ENCODE measurements at regions not wholly inside any gene's neighbourhood (a gene's known extent, or its start where the extent isn't known, plus 50 kb on each side); places are given as distances from the start of the nearest gene placed in this dataset.

GRCh38 chr6:56771189-56771588 is 128.5 kb upstream of the DST start:
- Histone ChIP-seq H3K9me3 (ENCODE audit: insufficient read depth, low read depth, low read length) (no peaks in the 10 kb centered on the region), H3F3A (ENCODE audit: low read depth) (no peaks in the 10 kb centered on the region), H3K36me3 (ENCODE audit: insufficient read depth, low read length) (no peaks in the 10 kb centered on the region), H3K4me2 (ENCODE audit: low read depth, low read length, poor library complexity, severe bottlenecking) (no peak overlapping the region), H3K9me2 (replicated peaks; ENCODE audit: low read depth, low read length) (no peaks in the 10 kb centered on the region), H3K27me3 (ENCODE audit: insufficient read depth, low read length, poor library complexity, severe bottlenecking) (no peaks in the 10 kb centered on the region), H3K4me3 (ENCODE audit: low read length, poor library complexity, severe bottlenecking) (no peak overlapping the region), H3K4me1 (ENCODE audit: insufficient read depth, low read length, poor library complexity, severe bottlenecking) (peaks cover 5% of the 10 kb centered on the region), H3K9ac (ENCODE audit: low read depth, low read length, poor library complexity, severe bottlenecking) (no peak overlapping the region), H2AFZ (ENCODE audit: low read length) (no peak overlapping the region), H4K20me1 (ENCODE audit: insufficient read depth, low read length, poor library complexity, severe bottlenecking) (no peaks in the 10 kb centered on the region), H3K79me2 (ENCODE audit: insufficient read depth, low read length) (no peaks in the 10 kb centered on the region)
- TF ChIP-seq EZH2phosphoT487 (IDR thresholded peaks at IDR 0.05; ENCODE audit: borderline replicate concordance) (no peak), CTCF (conservative IDR thresholded peaks at IDR 0.05; ENCODE audit: low read length) (no peak)

GRCh38 chr6:56770011-56770520 is 127.4 kb upstream of the DST start:
- Histone ChIP-seq H4K20me1 (ENCODE audit: insufficient read depth, low read length, poor library complexity, severe bottlenecking) (no peaks in the 10 kb centered on the region), H2AFZ (ENCODE audit: low read length) (no peak overlapping the region), H3K9ac (ENCODE audit: low read depth, low read length, poor library complexity, severe bottlenecking) (no peak overlapping the region), H3K79me2 (ENCODE audit: insufficient read depth, low read length) (no peaks in the 10 kb centered on the region), H3K27me3 (ENCODE audit: insufficient read depth, low read length, poor library complexity, severe bottlenecking) (no peaks in the 10 kb centered on the region), H3K4me2 (ENCODE audit: low read depth, low read length, poor library complexity, severe bottlenecking) (no peak overlapping the region), H3F3A (ENCODE audit: low read depth) (no peaks in the 10 kb centered on the region), H3K4me3 (ENCODE audit: low read length, poor library complexity, severe bottlenecking) (no peak overlapping the region), H3K9me3 (ENCODE audit: insufficient read depth, low read depth, low read length) (no peaks in the 10 kb centered on the region), H3K4me1 (ENCODE audit: insufficient read depth, low read length, poor library complexity, severe bottlenecking) (peaks cover 8% of the 10 kb centered on the region), H3K9me2 (replicated peaks; ENCODE audit: low read depth, low read length) (no peaks in the 10 kb centered on the region), H3K36me3 (ENCODE audit: insufficient read depth, low read length) (no peaks in the 10 kb centered on the region)
- TF ChIP-seq CTCF (conservative IDR thresholded peaks at IDR 0.05; ENCODE audit: low read length): no peak
- TF ChIP-seq EZH2phosphoT487 (IDR thresholded peaks at IDR 0.05; ENCODE audit: borderline replicate concordance): no peak

- H3K4me1 ChIP-seq (ENCODE audit: insufficient read depth, low read length, poor library complexity, severe bottlenecking): peaks cover 14% of the 10 kb centered on the region
- H3K79me2 ChIP-seq (ENCODE audit: insufficient read depth, low read length): no peaks in the 10 kb centered on the region
- H3K4me3 ChIP-seq (ENCODE audit: low read length, poor library complexity, severe bottlenecking): no peak overlapping the region
- H3K9me2 ChIP-seq (replicated peaks; ENCODE audit: low read depth, low read length): no peaks in the 10 kb centered on the region
- no peaks in the 10 kb centered on the region for H3K36me3 ChIP-seq (ENCODE audit: insufficient read depth, low read length)
- no peak overlapping the region for H3K9ac ChIP-seq (ENCODE audit: low read depth, low read length, poor library complexity, severe bottlenecking)
- TF ChIP-seq CTCF (conservative IDR thresholded peaks at IDR 0.05; ENCODE audit: low read length) (peak; percentile 34), EZH2phosphoT487 (IDR thresholded peaks at IDR 0.05; ENCODE audit: borderline replicate concordance) (no peak)
- H3K4me2 ChIP-seq (ENCODE audit: low read depth, low read length, poor library complexity, severe bottlenecking): no peak overlapping the region
- H3K9me3 ChIP-seq (ENCODE audit: insufficient read depth, low read depth, low read length): no peaks in the 10 kb centered on the region
- H3F3A ChIP-seq (ENCODE audit: low read depth): no peaks in the 10 kb centered on the region
- H2AFZ ChIP-seq (ENCODE audit: low read length): no peak overlapping the region
- H4K20me1 ChIP-seq (ENCODE audit: insufficient read depth, low read length, poor library complexity, severe bottlenecking): no peaks in the 10 kb centered on the region
- no peaks in the 10 kb centered on the region for H3K27me3 ChIP-seq (ENCODE audit: insufficient read depth, low read length, poor library complexity, severe bottlenecking)
Observed at GRCh38 chr6:56767892-56768531, 125.3 kb upstream of the DST start.
